ENCODE measurements at regions not wholly inside any gene's neighbourhood (a gene's known extent, or its start where the extent isn't known, plus 50 kb on each side); places are given as distances from the start of the nearest gene placed in this dataset.

GRCh38 chr3:72149645-72150300, 364.8 kb upstream of the PROK2 start:
- no peak for DNase-seq

- DNase-seq: no peak
These were observed 362.7 kb upstream of the PROK2 start for GRCh38 chr3:72147600-72147999.

GRCh38 chr3:72145506-72146380, 360.8 kb upstream of the PROK2 start:
- no peak for DNase-seq

- no peak for DNase-seq
These were observed 360.0 kb upstream of the PROK2 start for GRCh38 chr3:72144773-72145505.

- DNase-seq: no peak
These were observed 359.2 kb upstream of the PROK2 start for GRCh38 chr3:72143966-72144717.

GRCh38 chr3:72143322-72143721, 358.4 kb upstream of the PROK2 start:
- no peak for DNase-seq

GRCh38 chr3:72142028-72142427, 357.1 kb upstream of the PROK2 start:
- no peak for DNase-seq

GRCh38 chr3:72141264-72141663, 356.3 kb upstream of the PROK2 start:
- no peak for DNase-seq

GRCh38 chr3:72139316-72139715, 354.4 kb upstream of the PROK2 start:
- DNase-seq: no peak

GRCh38 chr3:72137865-72138861, 353.2 kb upstream of the PROK2 start:
- DNase-seq: no peak

- no peak for DNase-seq
These were observed 350.7 kb upstream of the PROK2 start for GRCh38 chr3:72135636-72136035.

GRCh38 chr3:72134989-72135451, 350.1 kb upstream of the PROK2 start:
- no peak for DNase-seq

- no peak for DNase-seq
These were observed 348.5 kb upstream of the PROK2 start for GRCh38 chr3:72133329-72134011.

GRCh38 chr3:72131899-72132298, 347.0 kb upstream of the PROK2 start:
- DNase-seq: no peak

GRCh38 chr3:72130565-72130964, 345.6 kb upstream of the PROK2 start:
- DNase-seq: no peak

- no peak for DNase-seq
These were observed 344.6 kb upstream of the PROK2 start for GRCh38 chr3:72129501-72130094.

GRCh38 chr3:72128921-72129320, 344.0 kb upstream of the PROK2 start:
- no peak for DNase-seq

GRCh38 chr3:72127844-72128243, 342.9 kb upstream of the PROK2 start:
- DNase-seq: no peak

GRCh38 chr3:72127224-72127612, 342.3 kb upstream of the PROK2 start:
- DNase-seq: no peak

- DNase-seq: no peak
These were observed 341.7 kb upstream of the PROK2 start for GRCh38 chr3:72126441-72127223.

Data from activated gamma-delta T cell (primary cell).